ENCODE measurements at regions not wholly inside any gene's neighbourhood (a gene's known extent, or its start where the extent isn't known, plus 50 kb on each side); places are given as distances from the start of the nearest gene placed in this dataset.

GRCh38 chr18:1595195-1595594, 690.5 kb downstream of the ADCYAP1 start:
- Histone ChIP-seq H3K4me1 (no peaks in the 10 kb centered on the region), H3K4me3 (no peak overlapping the region), H3K9me3 (no peaks in the 10 kb centered on the region), H3K36me3 (no peaks in the 10 kb centered on the region), H3K27me3 (no peaks in the 10 kb centered on the region), H3K27ac (no peak overlapping the region)
- WGBS, 2 donors: 0 to 14% methylated on average over 1 of the region's 1 CpG
- intact Hi-C loops (cut with DNase I): no loop called here
- no peak for DNase-seq
- TF ChIP-seq POLR2A (IDR thresholded peaks at IDR 0.05) (no peak), CTCF (IDR thresholded peaks at IDR 0.05) (no peak)

- no peak for DNase-seq
- Histone ChIP-seq H3K9me3 (no peaks in the 10 kb centered on the region), H3K36me3 (no peaks in the 10 kb centered on the region), H3K4me3 (no peak overlapping the region), H3K4me1 (no peaks in the 10 kb centered on the region), H3K27me3 (no peaks in the 10 kb centered on the region), H3K27ac (no peak overlapping the region)
- TF ChIP-seq POLR2A (IDR thresholded peaks at IDR 0.05) (no peak), CTCF (IDR thresholded peaks at IDR 0.05) (no peak)
- 46 to 65% methylated on average over 3 of the region's 3 CpGs for WGBS, 2 donors
- intact Hi-C loops (cut with DNase I): no loop called here
Measured at GRCh38 chr18:1599196-1599595, 694.5 kb downstream of the ADCYAP1 start.

- Histone ChIP-seq H3K4me1 (no peaks in the 10 kb centered on the region), H3K27me3 (no peaks in the 10 kb centered on the region), H3K4me3 (no peak overlapping the region), H3K27ac (no peak overlapping the region), H3K9me3 (no peaks in the 10 kb centered on the region), H3K36me3 (no peaks in the 10 kb centered on the region)
- TF ChIP-seq CTCF (IDR thresholded peaks at IDR 0.05): no peak
- no peak for TF ChIP-seq POLR2A (IDR thresholded peaks at IDR 0.05)
- DNase-seq: no peak
- intact Hi-C loops (cut with DNase I): no loop called here
- 64 to 83% methylated on average over 4 to 5 of the region's 5 CpGs for WGBS, 2 donors
Measured at GRCh38 chr18:1604751-1605150, 700.1 kb downstream of the ADCYAP1 start.

- Histone ChIP-seq H3K36me3 (no peaks in the 10 kb centered on the region), H3K27ac (no peak overlapping the region), H3K9me3 (no peaks in the 10 kb centered on the region), H3K4me1 (no peaks in the 10 kb centered on the region), H3K27me3 (no peaks in the 10 kb centered on the region), H3K4me3 (no peak overlapping the region)
- 29 to 30% methylated on average over 3 of the region's 3 CpGs for WGBS, 2 donors
- TF ChIP-seq CTCF (IDR thresholded peaks at IDR 0.05) (no peak), POLR2A (IDR thresholded peaks at IDR 0.05) (no peak)
- intact Hi-C loops (cut with DNase I): no loop called here
- no peak for DNase-seq
Measured at GRCh38 chr18:1618364-1618763, 713.7 kb downstream of the ADCYAP1 start.

- Histone ChIP-seq H3K4me1 (no peaks in the 10 kb centered on the region), H3K27me3 (no peaks in the 10 kb centered on the region), H3K4me3 (no peak overlapping the region), H3K27ac (no peak overlapping the region), H3K9me3 (no peaks in the 10 kb centered on the region), H3K36me3 (no peaks in the 10 kb centered on the region)
- intact Hi-C loops (cut with DNase I): no loop called here
- TF ChIP-seq CTCF (IDR thresholded peaks at IDR 0.05): no peak
- no peak for TF ChIP-seq POLR2A (IDR thresholded peaks at IDR 0.05)
- WGBS, 2 donors: 60 to 62% methylated on average over 5 of the region's 5 CpGs
- DNase-seq: no peak
Measured at GRCh38 chr18:1619507-1619906, 714.8 kb downstream of the ADCYAP1 start.

Data from esophagus squamous epithelium (tissue), 5 donors.